Mesothelial cell of epicardium (in vitro differentiated cells): ENCODE measurements at regions not wholly inside any gene's neighbourhood (a gene's known extent, or its start where the extent isn't known, plus 50 kb on each side); places are given as distances from the start of the nearest gene placed in this dataset.

Experiments
- DNase-seq, 2 experiments: peaks; one replicate each; pipeline ENCODE4 v3.0.0; 2021; ENCODE audit warnings: low spot score in 2 of 2; ENCODE audit not compliant: unreplicated experiment in 2 of 2
- H3K27ac Mint-ChIP-seq: 2 replicates; pipeline ENCODE4 v1.8.0; 2021; ENCODE audit warnings: mixed read lengths
- H3K27me3 Mint-ChIP-seq: 2 replicates; pipeline ENCODE4 v1.8.0; 2021; ENCODE audit warnings: low read depth, mixed read lengths
- H3K36me3 Mint-ChIP-seq: 2 replicates; pipeline ENCODE4 v1.8.0; 2021; ENCODE audit warnings: mixed read lengths
- H3K4me1 Mint-ChIP-seq: 2 replicates; pipeline ENCODE4 v1.8.0; 2021; ENCODE audit warnings: mixed read lengths
- H3K4me3 Mint-ChIP-seq: 2 replicates; pipeline ENCODE4 v1.8.0; 2021; ENCODE audit warnings: mild to moderate bottlenecking, moderate library complexity, mixed read lengths
- H3K9me3 Mint-ChIP-seq: 2 replicates; pipeline ENCODE4 v1.8.0; 2021; ENCODE audit warnings: mixed read lengths
- TF ChIP-seq, protein P1 (sequence below): fragments of 200-600 bp; sonication (generic); IDR thresholded peaks from one replicate; pipeline ENCODE4 v1.5.0; 2021; ENCODE audit warnings: antibody characterized with exemption; ENCODE audit not compliant: unreplicated experiment

DNA sequence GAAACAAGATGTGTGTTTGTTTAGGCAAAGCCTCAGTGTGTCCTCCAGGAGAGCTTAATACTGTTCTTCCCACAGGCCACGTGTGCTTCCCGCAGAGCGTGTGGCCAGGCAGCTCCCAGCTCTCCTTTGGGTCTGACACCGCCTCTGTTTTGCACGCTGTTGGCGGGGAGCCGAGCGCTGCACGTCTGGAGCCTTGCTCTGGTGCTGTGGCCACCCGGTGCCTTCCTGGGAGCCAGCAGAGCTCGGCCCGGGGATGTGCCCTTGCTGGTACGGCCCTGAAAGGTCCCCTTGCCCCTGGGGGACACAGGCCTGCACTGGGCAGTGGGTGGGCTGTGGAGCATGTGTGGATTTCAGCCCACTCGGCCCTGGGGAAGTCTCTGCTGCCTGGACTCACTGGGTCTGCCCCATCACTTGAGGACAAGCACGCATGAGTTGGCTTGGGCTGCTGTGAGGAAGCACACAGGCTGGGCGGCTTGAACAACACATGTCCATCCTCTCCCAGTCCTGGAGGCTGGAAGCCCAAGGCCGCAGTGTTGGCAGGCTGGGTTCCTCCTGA lies 160.7 kb upstream of the HDAC4 start:
- Mint-ChIP-seq H3K4me3 (no peak overlapping the region), H3K27ac (no peak overlapping the region), H3K4me1 (no peaks in the 10 kb centered on the region), H3K27me3 (peaks cover 15% of the 10 kb centered on the region), H3K36me3 (no peaks in the 10 kb centered on the region), H3K9me3 (no peaks in the 10 kb centered on the region)
- DNase-seq, result peak in 1 of 2 experiments; percentile 57
- TF ChIP-seq, protein P1, sequence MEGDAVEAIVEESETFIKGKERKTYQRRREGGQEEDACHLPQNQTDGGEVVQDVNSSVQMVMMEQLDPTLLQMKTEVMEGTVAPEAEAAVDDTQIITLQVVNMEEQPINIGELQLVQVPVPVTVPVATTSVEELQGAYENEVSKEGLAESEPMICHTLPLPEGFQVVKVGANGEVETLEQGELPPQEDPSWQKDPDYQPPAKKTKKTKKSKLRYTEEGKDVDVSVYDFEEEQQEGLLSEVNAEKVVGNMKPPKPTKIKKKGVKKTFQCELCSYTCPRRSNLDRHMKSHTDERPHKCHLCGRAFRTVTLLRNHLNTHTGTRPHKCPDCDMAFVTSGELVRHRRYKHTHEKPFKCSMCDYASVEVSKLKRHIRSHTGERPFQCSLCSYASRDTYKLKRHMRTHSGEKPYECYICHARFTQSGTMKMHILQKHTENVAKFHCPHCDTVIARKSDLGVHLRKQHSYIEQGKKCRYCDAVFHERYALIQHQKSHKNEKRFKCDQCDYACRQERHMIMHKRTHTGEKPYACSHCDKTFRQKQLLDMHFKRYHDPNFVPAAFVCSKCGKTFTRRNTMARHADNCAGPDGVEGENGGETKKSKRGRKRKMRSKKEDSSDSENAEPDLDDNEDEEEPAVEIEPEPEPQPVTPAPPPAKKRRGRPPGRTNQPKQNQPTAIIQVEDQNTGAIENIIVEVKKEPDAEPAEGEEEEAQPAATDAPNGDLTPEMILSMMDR, result no peak

DNA sequence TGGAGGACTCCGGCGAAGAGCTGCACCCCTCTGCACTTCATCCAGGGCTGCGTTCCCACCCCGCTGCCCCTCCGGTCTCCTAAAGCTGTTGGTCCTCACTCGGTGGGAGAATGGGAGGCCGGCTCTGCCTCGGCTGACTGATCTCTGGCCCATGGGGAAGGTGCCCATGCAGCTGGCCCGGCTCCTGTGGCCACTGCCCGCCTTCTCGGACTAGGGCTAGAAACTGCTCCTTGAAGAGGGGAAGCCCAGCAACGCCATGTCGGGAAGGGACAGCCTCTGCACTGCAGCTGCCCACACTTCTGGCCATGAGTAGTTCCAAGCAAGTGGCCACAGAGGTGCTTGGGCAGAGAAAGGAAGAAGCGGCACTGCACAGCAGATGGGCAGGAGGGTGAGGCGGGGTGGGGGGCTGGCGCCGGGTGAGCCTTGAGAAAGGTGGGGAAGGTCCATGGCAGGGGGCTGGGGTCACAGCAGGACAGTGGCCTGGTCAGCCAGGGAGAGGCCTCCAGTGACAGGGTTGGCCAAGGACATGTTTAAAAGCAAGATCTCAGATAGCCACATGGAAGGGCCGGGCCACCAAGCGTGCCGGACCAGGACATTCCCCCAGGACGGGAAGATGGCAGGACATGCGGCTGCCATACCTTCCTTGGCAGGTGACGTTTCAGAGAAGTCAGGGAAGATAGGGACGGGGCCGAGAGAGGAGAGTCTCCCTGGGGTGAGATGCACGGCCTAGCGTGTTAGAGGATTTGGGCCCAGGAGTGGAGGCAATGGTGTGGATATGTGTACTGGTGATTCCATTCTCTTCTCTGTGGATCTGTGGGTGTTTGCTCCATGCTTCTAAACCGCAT lies 158.8 kb upstream of the HDAC4 start:
- Mint-ChIP-seq H3K27ac (no peak overlapping the region), H3K4me1 (no peaks in the 10 kb centered on the region), H3K27me3 (peaks cover 22% of the 10 kb centered on the region), H3K4me3 (no peak overlapping the region), H3K9me3 (no peaks in the 10 kb centered on the region), H3K36me3 (no peaks in the 10 kb centered on the region)
- TF ChIP-seq, protein P1, result no peak
- DNase-seq, result no peak

DNA sequence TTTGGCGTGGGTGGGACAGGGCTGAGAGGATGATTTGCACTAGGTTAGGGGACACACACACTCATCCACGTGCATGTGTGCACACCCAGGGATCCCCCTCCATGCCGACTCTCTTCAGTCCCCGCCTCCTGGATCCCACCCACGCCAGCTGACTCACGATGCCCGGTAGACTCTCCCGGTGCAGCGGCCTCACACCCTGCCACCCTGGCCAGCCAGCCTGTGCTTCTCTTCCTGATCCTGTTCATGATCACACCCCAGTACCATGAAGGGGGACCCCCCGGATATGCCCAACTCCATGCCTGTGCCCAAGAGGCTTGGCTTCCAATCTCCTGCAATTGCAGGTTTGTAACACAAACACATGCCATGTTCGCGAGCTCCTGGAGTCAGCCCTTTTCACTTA lies 157.8 kb upstream of the HDAC4 start:
- no peak overlapping the region for H3K4me3 Mint-ChIP-seq
- peaks cover 27% of the 10 kb centered on the region for H3K27me3 Mint-ChIP-seq

DNA sequence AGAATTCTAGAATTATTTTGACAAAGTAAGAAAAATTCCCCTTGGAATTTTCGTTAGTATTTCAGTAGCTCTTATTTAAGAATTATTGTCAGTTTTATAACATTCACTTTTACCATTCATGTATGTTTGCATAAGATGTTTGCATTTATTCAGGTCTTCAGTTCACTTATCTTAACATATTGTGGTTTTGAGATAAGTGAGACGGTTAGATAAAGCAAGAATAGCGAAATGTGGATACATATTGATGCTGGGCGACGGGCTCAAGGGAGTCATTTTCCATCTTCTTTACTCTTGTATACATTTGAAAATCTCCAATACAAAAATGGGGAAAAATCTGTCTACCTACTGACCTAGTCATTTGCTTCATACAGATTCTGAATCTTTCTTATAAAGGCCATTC lies 156.7 kb upstream of the HDAC4 start:
- no peak for DNase-seq
- Mint-ChIP-seq H3K27me3 (peaks cover 29% of the 10 kb centered on the region), H3K4me3 (no peak overlapping the region), H3K9me3 (no peaks in the 10 kb centered on the region), H3K4me1 (no peaks in the 10 kb centered on the region), H3K27ac (no peak overlapping the region), H3K36me3 (no peaks in the 10 kb centered on the region)
- TF ChIP-seq, protein P1, result no peak

More for the DNA sequence above, 157.8 kb upstream of the HDAC4 start:
- no peak for DNase-seq
- Mint-ChIP-seq H3K27ac (no peak overlapping the region), H3K9me3 (no peaks in the 10 kb centered on the region), H3K36me3 (no peaks in the 10 kb centered on the region), H3K4me1 (no peaks in the 10 kb centered on the region)
- TF ChIP-seq, protein P1, result no peak

DNA sequence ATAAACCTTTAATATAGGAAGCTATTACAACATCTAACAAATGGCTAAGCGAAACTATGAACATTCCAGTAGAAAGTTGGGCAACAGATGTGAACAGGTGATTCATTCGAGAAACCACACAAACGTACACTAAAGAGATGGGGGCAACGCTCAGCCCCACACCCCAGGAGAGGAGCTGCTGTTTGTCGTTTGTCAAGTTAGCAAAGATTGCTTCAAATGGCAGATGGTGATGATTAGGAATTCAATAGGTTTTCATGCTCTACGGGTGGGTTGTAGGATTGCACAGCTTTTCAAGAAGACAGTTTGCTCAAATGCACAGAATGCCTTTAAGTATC lies 154.7 kb upstream of the HDAC4 start:
- no peak for DNase-seq
- H3K27ac Mint-ChIP-seq, result no peak overlapping the region
- no peaks in the 10 kb centered on the region for H3K4me1 Mint-ChIP-seq
- H3K4me3 Mint-ChIP-seq, result no peak overlapping the region
- H3K36me3 Mint-ChIP-seq, result no peaks in the 10 kb centered on the region
- H3K27me3 Mint-ChIP-seq, result peaks cover 33% of the 10 kb centered on the region
- TF ChIP-seq, protein P1, result no peak
- no peaks in the 10 kb centered on the region for H3K9me3 Mint-ChIP-seq
